NCI-H748 (cell line): ENCODE measurements at regions not wholly inside any gene's neighbourhood (a gene's known extent, or its start where the extent isn't known, plus 50 kb on each side); places are given as distances from the start of the nearest gene placed in this dataset.

Experiments used
- DNase-seq: peaks from one replicate; lab custom pipeline; 2025; ENCODE audit not compliant: unreplicated experiment; lab: John Stamatoyannopoulos, UW

- no peak for DNase-seq
These were observed 91.1 kb upstream of the PLPPR1 start for GRCh38 chr9:100937382-100937781.

- DNase-seq = no peak
These were observed 90.0 kb upstream of the PLPPR1 start for GRCh38 chr9:100938507-100938906.

- no peak for DNase-seq
These were observed 88.9 kb upstream of the PLPPR1 start for GRCh38 chr9:100939636-100940035.

GRCh38 chr9:100959226-100959625 lies 69.3 kb upstream of the PLPPR1 start:
- no peak for DNase-seq
